Esophagus muscularis mucosa (tissue), 3 donors: ENCODE measurements at regions not wholly inside any gene's neighbourhood (a gene's known extent, or its start where the extent isn't known, plus 50 kb on each side); places are given as distances from the start of the nearest gene placed in this dataset.

Experiments
- EP300 ChIP-seq: sonication (generic); formaldehyde crosslinking; IDR thresholded peaks from one replicate; pipeline ENCODE4 v1.6.1; 2017; ENCODE audit warnings: antibody characterized with exemption
- TF ChIP-seq, protein P1 (sequence below), 3 experiments: fragments of 200-600 bp in 2 of 3; fragments of 450-650 bp in 1 of 3; sonication (generic) in 2 of 3; IDR thresholded peaks; one replicate each; pipeline ENCODE4 v1.5.1; 2017 to 2019; ENCODE audit warnings: antibody characterized with exemption in 3 of 3, mild to moderate bottlenecking in 2 of 3, moderate library complexity in 1 of 3

DNA sequence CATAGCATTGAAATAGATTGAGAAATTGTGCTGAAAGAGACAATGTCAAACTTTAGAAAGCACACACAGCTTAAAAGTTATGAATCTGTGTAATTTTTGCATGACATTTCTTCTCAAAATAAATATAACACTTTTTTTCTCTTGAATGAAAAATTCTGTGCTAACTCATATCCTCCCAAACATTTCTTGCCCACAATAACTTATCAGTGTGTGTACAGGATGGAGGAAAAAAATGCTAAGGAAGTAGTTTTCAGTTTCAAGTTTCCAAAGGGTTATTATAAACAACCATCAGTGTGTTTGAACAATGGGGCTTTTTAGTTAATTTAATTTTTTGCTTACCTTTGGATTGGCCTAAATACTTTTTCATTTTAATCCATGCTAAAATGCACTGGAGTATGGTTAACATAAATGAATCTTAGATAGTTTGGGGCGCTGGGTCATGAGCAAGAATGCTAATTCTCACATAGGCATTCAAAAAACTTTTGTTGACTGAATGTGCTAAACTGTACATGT, 82.9 kb upstream of the ARHGAP20 start:
- TF ChIP-seq, protein P1, sequence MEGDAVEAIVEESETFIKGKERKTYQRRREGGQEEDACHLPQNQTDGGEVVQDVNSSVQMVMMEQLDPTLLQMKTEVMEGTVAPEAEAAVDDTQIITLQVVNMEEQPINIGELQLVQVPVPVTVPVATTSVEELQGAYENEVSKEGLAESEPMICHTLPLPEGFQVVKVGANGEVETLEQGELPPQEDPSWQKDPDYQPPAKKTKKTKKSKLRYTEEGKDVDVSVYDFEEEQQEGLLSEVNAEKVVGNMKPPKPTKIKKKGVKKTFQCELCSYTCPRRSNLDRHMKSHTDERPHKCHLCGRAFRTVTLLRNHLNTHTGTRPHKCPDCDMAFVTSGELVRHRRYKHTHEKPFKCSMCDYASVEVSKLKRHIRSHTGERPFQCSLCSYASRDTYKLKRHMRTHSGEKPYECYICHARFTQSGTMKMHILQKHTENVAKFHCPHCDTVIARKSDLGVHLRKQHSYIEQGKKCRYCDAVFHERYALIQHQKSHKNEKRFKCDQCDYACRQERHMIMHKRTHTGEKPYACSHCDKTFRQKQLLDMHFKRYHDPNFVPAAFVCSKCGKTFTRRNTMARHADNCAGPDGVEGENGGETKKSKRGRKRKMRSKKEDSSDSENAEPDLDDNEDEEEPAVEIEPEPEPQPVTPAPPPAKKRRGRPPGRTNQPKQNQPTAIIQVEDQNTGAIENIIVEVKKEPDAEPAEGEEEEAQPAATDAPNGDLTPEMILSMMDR (IDR thresholded peaks at IDR 0.05) = no peak
- TF ChIP-seq EP300 = no peak
